Activated CD4-positive, alpha-beta T cell treated with anti-CD3 and anti-CD28 coated beads for 4 hours (primary cell): ENCODE measurements at regions not wholly inside any gene's neighbourhood (a gene's known extent, or its start where the extent isn't known, plus 50 kb on each side); places are given as distances from the start of the nearest gene placed in this dataset.
"Not testable (repeated sequence)": the region's sequence is repeated elsewhere in the genome, so short reads cannot be mapped to it uniquely, and the experiment has no call there.

ENCODE experiments used
- DNase-seq, 2 donors: peaks; one replicate each; pipeline ENCODE4 v3.0.0-alpha.2; 2020

- DNase-seq: no peak
These were observed 216.9 kb upstream of the PELI2 start for GRCh38 chr14:55901291-55901690.

- no peak for DNase-seq
These were observed 216.0 kb upstream of the PELI2 start for GRCh38 chr14:55902241-55902640.

DNA sequence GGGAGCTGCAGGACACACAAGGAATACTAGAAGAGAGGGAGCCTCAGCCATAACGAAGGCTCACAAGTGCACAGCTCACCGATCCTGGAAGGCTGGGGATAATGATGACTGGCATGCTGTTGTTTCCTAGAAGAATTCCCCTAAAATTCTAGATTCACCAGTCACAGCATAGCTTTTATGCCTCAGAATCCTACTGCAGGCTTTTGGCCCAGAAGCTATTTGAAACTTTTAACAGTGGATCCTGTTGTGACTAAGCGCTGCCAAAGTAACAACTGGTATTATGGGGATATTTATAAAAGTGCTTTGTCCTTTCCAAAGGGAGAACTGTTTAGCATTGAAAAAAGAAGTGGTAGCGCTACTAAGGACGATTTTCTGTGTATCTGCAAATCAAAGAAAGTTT, 214.1 kb upstream of the PELI2 start:
- DNase-seq: no peak

DNA sequence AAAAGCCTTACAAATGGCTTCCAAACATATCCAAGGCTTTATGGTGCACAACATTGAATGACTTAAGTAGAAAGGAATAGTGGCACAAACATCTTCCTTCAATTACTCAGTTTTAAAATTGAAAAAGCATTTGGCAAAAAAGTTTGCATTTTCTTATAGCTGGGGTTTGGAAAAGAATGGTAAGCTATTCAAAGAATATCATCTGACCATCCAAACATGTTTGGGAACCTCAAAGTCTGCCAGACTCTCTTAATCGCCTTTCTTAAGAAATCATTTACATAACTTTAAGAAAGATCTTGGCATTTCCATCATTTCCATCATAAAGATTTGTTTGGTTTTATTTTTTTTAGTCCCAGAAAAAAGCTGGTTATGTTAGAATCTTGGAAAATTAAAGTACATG, 210.1 kb upstream of the PELI2 start:
- no peak for DNase-seq

GRCh38 chr14:55909879-55910278, 208.3 kb upstream of the PELI2 start:
- DNase-seq: no peak

DNA sequence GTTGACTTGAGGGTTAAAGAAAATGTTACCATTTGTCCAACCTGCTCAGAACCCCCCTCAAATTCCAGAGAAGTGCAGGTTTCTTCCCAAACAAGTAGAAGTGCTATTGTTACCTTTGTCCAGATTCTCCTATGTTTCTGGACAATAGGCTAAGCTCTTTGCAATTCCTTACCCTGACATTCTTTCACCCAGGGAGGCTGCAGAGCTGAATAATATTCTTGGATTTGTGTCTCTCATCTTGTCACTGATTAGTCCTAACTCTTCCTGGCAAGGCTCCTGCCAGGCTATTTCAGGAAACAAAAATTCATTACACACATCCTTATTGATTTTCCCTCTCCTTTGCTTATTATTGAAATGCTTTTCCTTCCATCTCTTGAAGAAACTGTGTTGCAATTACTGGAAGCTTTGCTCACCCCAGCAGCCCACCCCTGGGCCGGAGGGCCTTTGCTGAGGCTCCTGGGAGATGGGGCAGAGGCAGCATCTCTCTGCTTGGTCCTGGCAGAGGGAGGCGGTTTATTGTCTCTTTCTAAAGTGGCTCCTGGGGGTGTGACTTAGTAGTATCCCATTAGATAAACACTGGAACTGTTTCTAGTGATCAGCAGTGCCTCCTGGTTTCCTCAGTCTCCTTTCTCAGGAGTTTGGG, 207.5 kb upstream of the PELI2 start:
- no peak for DNase-seq

DNA sequence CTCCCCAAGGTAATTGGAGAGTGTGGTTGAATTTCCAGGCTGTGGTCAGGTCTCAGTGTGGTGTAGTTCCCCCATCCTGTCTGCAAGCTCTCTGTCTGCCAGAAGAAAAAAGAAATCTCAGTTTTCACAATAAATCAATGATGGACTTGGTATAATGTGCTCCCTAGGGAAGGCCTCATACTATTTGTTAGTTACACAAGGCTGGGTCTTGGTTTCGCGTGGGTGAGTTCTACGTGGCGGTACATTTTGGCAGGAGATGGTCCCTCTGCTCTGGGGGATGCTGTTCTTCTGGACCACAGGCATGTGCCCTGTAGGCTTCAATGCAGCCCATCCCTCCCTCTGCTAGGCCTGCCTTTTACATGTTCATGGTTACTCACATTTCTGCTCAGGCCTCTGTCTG, 206.4 kb upstream of the PELI2 start:
- DNase-seq: no peak

DNA sequence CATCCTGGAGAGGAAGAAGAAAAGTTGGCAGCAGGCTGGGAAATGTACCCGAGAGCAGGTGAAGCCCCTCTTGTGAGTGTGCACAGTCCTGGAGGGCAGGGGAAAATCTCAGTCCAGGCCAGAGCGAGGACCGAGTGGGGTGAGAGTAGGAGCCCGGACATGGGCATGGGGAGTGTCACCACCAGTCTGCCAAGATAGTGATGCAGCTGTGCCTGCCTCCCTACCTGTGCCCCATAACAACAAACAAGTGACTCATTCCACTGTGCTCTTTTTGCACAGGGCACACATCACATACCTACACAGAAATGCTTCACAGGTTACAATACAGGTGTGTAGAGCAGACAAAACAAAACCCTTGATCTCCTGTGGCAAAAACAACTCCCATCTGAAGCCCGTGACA, 205.9 kb upstream of the PELI2 start:
- DNase-seq: no peak

DNA sequence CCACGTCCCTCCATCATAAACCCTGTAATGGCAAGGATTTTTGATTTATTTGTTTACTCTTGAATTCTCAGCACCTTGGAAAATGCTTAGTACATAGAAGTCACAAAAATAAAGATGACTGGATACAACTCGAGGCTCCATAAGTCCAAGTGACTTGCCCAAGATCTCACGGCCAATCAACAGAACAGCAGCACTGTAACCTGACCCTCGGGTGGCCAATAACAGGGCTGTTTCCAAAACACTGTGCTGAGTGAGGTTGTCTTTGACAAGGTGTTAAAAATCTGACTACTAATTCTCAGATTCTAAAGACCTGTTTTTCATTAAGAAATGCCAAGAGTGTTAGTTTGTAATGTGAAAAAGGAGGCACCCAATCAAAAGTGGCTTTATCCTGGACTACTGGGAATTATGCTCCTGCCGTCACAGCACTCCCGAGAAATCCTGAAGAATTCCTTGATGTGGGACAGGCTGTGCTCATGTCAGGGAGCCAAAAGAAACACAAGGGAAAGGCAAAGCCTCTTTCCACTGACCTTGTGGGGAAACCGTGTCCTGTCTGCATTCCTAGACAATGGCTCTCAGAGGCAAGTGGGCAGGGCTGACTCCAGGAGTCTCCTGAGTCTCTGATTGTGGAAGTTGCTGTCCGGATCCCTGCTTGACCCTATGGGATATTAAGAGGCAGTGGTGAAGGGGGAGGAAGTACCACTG, 204.7 kb upstream of the PELI2 start:
- no peak for DNase-seq

- DNase-seq: no peak
These were observed 203.4 kb upstream of the PELI2 start for GRCh38 chr14:55914771-55915170.

DNA sequence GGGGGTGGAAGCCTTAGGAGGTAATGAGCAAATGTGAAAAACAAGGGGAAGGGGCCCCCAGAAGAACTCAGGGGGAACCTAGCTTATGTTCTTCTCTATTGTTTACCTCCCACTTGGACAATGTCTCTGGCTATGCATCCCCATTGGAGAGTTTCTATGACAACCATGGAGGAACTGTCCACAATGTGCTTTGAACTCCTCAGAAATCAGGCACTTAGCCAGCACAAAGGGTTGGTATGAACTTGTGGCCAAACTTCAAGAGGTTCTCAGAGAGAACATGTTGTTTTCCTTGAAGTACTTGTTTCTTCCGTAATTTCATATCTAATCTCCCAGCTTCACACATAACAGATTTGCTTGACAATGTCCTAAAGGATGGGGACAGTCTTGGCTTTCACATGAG, 202.8 kb upstream of the PELI2 start:
- no peak for DNase-seq

DNA sequence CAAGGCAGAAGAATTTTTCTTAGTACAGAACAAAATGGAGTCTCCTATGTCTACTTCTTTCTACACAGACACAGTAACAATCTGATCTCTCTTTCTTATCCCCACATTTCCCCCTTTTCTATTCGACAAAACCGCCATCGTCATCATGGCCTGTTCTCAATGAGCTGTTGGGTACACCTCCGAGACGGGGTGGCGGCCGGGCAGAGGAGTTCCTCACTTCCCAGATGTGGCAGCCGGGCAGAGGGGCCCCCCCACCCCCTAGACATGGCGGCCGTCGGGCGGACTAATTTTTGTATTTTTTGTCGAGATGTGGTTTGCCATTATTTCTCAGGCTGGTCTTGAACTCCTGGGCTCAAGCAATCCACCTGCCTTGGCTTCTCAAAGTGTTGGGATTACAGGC, 198.4 kb upstream of the PELI2 start:
- not testable (repeated sequence) for DNase-seq

DNA sequence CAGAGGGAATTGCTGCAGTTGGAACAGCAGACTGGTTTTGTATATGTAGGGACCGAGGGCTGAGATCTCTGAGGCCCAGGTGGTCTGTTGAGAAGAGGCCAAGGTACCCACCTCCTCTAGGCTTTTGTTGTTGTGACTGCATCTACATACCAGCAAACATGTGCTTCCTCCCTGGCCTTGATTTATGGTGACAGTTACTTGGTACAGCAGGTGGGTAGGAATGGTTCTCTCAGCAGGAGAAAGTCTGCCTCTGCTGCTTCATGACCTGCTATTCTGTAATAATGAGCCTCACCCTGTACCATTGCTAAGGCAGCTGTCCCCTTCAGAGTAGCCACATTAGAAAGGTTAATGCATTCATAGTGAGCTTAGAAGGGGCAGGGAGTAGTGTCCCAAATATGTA, 196.7 kb upstream of the PELI2 start:
- DNase-seq: no peak

GRCh38 chr14:55926007-55926406, 192.2 kb upstream of the PELI2 start:
- DNase-seq: no peak

- no peak for DNase-seq
These were observed 191.2 kb upstream of the PELI2 start for GRCh38 chr14:55927028-55927427.

GRCh38 chr14:55928276-55928675, 189.9 kb upstream of the PELI2 start:
- no peak for DNase-seq

DNA sequence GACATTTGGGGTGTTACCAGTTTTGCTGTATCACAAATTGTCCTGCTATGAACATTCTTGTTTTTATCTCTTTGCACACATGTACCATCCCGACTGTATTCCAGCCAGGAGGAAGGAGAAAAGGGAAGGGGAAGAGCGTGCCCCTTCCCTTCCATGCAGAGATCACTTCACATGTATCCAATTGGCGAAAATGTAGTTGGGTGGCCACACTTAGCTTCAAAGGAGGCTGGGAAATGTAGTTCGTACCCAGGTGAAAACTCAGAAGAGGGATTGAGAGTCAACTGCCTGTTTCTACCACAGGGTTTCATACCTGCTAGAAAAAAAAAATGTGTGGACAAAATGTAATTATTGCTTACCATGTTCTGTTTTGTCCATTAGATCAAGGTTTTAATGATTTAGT, 189.1 kb upstream of the PELI2 start:
- DNase-seq: no peak

DNA sequence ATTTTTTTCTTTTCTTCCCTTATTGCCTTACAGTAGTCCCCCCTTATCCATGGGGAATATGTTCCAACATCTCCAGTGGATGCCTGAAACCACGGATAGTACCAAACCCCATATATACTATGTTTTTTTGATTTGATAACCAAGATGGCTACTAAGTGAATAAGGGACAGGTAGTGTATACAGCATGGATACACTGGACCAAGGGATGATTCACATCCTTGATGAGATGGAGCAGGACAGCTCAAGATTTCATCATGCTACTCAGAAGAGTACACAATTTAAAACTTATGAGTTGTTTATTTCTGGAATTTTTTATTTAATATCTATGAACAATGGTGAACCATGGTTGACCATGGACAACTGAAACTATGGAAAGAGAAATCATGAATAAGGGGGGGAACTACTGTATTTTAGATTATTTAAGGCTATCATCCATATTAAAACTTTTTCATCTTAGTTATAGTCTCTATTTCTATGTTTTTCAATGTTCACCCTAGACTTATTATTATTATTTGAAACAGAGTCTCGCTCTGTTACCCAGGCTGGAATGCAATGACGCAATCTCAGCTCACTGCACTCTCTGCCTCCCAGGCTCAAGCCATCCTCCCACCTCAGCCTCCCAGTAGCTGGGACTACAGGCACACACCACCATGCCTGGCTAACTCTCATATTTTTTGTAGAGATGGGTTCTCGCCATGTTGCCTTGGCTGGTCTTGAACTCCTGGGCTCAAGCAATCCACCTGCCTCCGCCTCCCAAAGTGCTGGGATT, 188.0 kb upstream of the PELI2 start:
- no peak for DNase-seq

GRCh38 chr14:55936691-55937090, 181.5 kb upstream of the PELI2 start:
- no peak for DNase-seq

DNA sequence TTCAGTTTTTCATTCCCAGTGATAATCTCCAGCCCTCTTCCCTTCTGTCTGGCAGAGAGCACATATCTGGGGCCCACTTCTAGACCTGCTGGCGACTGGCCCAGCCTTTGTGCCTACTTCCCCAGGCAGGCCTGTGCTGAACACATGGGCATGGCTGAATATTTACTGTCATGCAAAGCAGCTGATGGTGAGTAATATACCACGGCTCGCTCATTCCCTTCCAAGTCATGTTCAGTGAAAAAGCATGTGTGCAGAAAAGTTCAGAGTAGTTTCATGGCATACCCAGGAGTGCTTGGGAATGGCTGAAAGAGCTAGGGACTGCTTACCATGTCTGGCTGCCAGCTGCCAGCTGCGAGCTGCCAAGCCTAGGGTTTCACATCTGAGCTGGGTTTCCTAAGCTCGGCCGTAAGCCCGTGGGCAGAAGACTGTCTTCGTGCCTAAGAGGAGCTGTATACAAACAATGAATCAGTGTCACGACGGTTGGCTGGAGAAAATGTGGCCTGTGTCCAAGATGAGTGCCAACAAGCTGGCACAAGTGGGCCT, 179.9 kb upstream of the PELI2 start:
- DNase-seq: no peak

DNA sequence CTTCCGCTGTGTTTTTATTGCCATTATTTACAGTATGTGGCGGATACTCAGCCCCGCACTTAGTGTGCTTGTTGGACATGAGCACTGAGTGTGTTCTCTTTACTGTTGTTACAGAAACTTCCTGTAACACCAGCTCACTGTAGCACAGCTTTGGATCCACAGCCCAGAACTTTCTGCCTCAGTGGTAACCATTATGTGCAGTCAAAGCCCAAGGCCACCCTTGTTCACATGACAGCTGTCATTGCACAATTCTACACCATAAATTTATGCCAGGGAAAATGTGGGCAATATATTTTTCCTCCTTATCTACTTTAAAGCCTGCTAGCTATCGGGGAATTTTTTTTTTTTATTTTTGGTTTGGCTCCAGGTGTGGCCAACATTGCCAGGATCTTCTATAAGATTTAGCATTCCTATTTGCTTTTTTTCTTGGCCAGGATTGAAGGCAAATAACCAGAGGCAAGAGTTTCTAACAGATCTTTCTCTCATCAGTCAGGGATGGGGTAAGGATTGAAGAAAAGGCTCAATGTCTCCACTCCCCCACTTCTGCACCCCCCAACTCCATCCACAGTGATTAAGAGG, 176.0 kb upstream of the PELI2 start:
- DNase-seq: no peak

- no peak for DNase-seq
These were observed 175.4 kb upstream of the PELI2 start for GRCh38 chr14:55942826-55943225.

- no peak for DNase-seq
These were observed 173.5 kb upstream of the PELI2 start for GRCh38 chr14:55944757-55945156.

GRCh38 chr14:55946231-55946630, 172.0 kb upstream of the PELI2 start:
- no peak for DNase-seq
